ENCODE measurements at regions not wholly inside any gene's neighbourhood (a gene's known extent, or its start where the extent isn't known, plus 50 kb on each side); places are given as distances from the start of the nearest gene placed in this dataset.

DNA sequence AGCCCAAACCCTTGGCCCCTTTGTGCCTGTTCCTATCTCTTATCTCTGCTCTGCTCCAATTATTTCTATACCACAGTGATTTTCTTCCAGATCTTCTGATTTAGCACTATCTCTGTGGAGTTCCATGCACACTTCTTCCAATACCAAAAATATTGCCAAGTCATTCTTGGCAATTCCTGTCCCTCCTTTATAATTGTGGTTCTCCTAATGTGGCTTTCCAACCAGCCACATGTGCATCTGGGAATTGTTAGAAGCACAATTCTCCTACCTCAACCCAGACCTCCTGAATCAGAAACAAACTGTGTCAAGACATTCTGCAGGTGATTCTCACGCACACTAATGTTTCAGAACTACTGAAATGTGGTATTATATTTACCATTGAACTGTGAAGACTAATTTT is 447.8 kb upstream of the IGFBP3 start:
- TF ChIP-seq MAX (IDR thresholded peaks at IDR 0.05; ENCODE audit: low read depth, low read length) (no peak), CTCF (IDR thresholded peaks at IDR 0.05; ENCODE audit: low read depth, low read length) (no peak), POLR2A (IDR thresholded peaks at IDR 0.05; ENCODE audit: extremely low read depth, insufficient read length) (no peak)
